Kidney (tissue), 13 donors: ENCODE measurements at regions not wholly inside any gene's neighbourhood (a gene's known extent, or its start where the extent isn't known, plus 50 kb on each side); places are given as distances from the start of the nearest gene placed in this dataset.

Experiments
- DNase-seq, 5 donors: peaks; one replicate each; pipeline ENCODE4 v3.0.0-alpha.2; 2013 to 2020
- FAIRE-seq: peaks from 2 replicates; lab custom pipeline; 2012; peaks lifted over from hg19 to GRCh38; lab: Jason Lieb, UNC
- H3K27ac ChIP-seq, 2 donors: one replicate each; pipeline ENCODE4 v1.7.0; 2013; ENCODE audit warnings: low read depth in 2 of 2, low read length in 2 of 2, inconsistent platforms in 1 of 2
- H3K27me3 ChIP-seq: one replicate; pipeline ENCODE4 v1.7.1; 2013; ENCODE audit warnings: low read length, inconsistent platforms; ENCODE audit not compliant: control insufficient read depth, insufficient read depth
- H3K36me3 ChIP-seq, 3 donors: one replicate each; pipeline versions ENCODE4 v1.7.0 to v1.7.1; 2013; ENCODE audit warnings: low read length in 3 of 3, control low read depth in 1 of 3, inconsistent platforms in 1 of 3; ENCODE audit not compliant: insufficient read depth in 3 of 3, control insufficient read depth in 2 of 3
- H3K4me1 ChIP-seq, 3 donors: one replicate each; pipeline versions ENCODE4 v1.7.0 to v1.7.1; 2013; ENCODE audit warnings: low read length in 3 of 3, inconsistent platforms in 1 of 3, low read depth in 1 of 3; ENCODE audit not compliant: control insufficient read depth in 2 of 3, insufficient read depth in 2 of 3
- H3K4me3 ChIP-seq, 3 donors: one replicate each; pipeline versions ENCODE4 v1.7.0 to v1.8.1; 2013; ENCODE audit warnings: low read length in 3 of 3, control low read depth in 1 of 3, inconsistent platforms in 1 of 3
- H3K9ac ChIP-seq, 3 donors: one replicate each; pipeline versions ENCODE4 v1.7.0 to v1.7.1; 2013; ENCODE audit warnings: low read length in 3 of 3, control low read depth in 1 of 3, inconsistent platforms in 1 of 3
- H3K9me3 ChIP-seq, 3 donors: one replicate each; pipeline versions ENCODE4 v1.7.0 to v1.7.1; 2013; ENCODE audit warnings: low read length in 3 of 3, control low read depth in 1 of 3, inconsistent platforms in 1 of 3; ENCODE audit not compliant: control insufficient read depth in 2 of 3, insufficient read depth in 1 of 3
- CTCF ChIP-seq: IDR thresholded peaks from 3 replicates; pipeline ENCODE4 v1.5.1; 2012; ENCODE audit warnings: mild to moderate bottlenecking, moderate library complexity, borderline replicate concordance; ENCODE audit not compliant: insufficient read depth; ENCODE audit errors: extremely low read depth
- intact Hi-C: fragments of 100-400 bp; cut with DNase I; formaldehyde crosslinking; loops from one replicate; pipeline ENCODE4 v1.11.1; 2022
- donor health status: control.
- donor health status: control.
- donor health status: control.
- donor health status: control.
- donor health status: control.
- donor health status: DM: yes; HTN: yes; CAD: no.
- donor health status: Normal renal cell carcinoma (clear cell type).

DNA sequence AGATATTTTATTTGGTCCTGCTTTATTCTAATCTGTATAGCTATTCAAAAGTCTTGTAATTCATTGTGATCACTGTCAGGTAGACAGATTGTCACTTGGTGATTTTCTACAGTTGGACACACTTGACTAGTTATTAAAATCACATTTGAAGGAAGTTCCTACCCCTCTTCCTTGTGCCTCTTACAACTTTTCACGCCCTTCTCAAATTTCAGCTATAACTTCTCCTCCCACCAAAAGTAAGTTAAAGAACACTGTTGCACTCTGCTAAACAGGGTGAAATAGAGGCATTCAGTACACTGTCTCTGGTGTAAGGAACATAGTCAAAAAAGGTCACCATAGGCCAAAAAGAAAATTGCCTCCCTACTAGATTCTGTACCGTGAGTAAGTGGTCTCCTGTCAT is 142.1 kb upstream of the POU5F2 start:
- Histone ChIP-seq H3K4me1 (no peaks in the 10 kb centered on the region), H3K4me3 (no peak overlapping the region), H3K9ac (no peak overlapping the region), H3K27me3 (no peaks in the 10 kb centered on the region), H3K36me3 (no peaks in the 10 kb centered on the region), H3K9me3 (no peaks in the 10 kb centered on the region), H3K27ac (no peak overlapping the region)
- intact Hi-C loops, result no loop called here
- no peak for TF ChIP-seq CTCF
- no peak for FAIRE-seq
- DNase-seq, result peak in 2 of 5 donors; percentile 58 to 62

DNA sequence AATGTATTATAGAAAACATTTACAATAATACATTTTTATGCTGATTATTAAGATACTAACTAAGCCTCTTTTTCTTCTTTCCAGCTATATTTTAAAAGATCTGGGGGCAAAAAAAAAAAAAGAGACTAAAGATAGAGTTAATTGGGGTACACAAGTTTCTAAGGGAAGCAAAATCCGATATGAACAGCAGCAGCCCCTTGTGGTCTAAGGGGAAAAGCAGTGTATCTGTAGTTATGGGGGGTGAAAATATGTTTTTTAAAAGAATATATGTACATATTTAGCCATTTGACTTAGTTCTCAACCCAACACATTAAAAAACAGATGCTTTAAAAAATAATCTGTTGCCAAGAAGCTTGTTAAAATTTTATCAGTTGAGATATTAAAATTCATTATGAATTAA is 134.3 kb upstream of the POU5F2 start:
- Histone ChIP-seq H3K9me3 (no peaks in the 10 kb centered on the region), H3K4me1 (no peaks in the 10 kb centered on the region), H3K27me3 (no peaks in the 10 kb centered on the region), H3K27ac (no peak overlapping the region), H3K9ac (no peak overlapping the region), H3K36me3 (no peaks in the 10 kb centered on the region), H3K4me3 (no peak overlapping the region)
- no peak for FAIRE-seq
- DNase-seq, result no peak
- intact Hi-C loops, result no loop called here
- no peak for TF ChIP-seq CTCF

- Histone ChIP-seq H3K27me3 (no peaks in the 10 kb centered on the region), H3K4me3 (no peak overlapping the region), H3K9me3 (no peaks in the 10 kb centered on the region), H3K9ac (no peak overlapping the region), H3K4me1 (no peaks in the 10 kb centered on the region), H3K27ac (no peak overlapping the region), H3K36me3 (no peaks in the 10 kb centered on the region)
- TF ChIP-seq CTCF, result no peak
- intact Hi-C loops, result no loop called here
- no peak for FAIRE-seq
- no peak for DNase-seq
These were observed 133.1 kb upstream of the POU5F2 start for GRCh38 chr5:93874491-93874890.

- Histone ChIP-seq H3K27ac (no peak overlapping the region), H3K27me3 (no peaks in the 10 kb centered on the region), H3K4me3 (no peak overlapping the region), H3K9me3 (no peaks in the 10 kb centered on the region), H3K4me1 (no peaks in the 10 kb centered on the region), H3K9ac (no peak overlapping the region), H3K36me3 (no peaks in the 10 kb centered on the region)
- intact Hi-C loops, result no loop called here
- TF ChIP-seq CTCF, result no peak
- DNase-seq (no peak), FAIRE-seq (no peak)
These were observed 132.7 kb upstream of the POU5F2 start for GRCh38 chr5:93874080-93874479.
